ENCODE measurements at regions not wholly inside any gene's neighbourhood (a gene's known extent, or its start where the extent isn't known, plus 50 kb on each side); places are given as distances from the start of the nearest gene placed in this dataset.

DNA sequence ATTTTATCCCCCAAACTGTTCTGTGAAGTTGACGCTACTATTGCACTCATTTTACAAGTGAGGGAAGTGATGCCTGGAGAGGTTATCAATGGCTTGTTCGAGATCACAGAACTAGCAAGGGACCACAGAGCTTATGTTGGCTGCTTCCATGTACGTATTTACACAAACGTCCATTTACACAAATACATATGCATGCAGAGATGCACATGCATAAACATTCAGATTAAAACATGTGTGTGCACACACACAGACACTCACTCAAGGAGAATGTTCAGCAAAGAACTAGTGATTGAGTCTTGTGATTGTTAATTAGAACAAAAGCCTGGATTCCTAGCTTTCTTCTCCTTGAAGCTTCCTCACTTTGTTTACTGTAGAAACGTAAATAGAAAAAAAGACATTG is 321.5 kb upstream of the CHD6 start:
- DNase-seq: no peak

DNA sequence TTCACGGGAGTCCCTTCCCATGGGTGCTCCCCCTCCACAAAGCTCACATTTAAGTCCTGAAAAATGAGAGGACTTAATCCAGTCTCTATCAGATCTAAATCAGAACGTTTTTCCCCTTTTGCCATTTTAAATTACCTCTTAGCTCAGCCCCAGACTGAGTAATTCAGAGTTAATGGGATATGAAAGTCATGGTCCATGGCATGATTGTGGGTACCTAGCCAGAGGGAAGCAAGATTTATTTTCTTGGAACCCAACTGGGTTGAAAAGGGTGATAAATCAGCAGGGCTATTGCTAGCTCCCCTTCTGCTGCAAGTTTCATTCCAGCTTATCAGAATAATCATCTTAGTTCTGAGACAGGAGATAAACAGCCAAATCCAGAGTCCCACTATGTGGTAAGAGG is 320.2 kb upstream of the CHD6 start:
- no peak for DNase-seq

DNA sequence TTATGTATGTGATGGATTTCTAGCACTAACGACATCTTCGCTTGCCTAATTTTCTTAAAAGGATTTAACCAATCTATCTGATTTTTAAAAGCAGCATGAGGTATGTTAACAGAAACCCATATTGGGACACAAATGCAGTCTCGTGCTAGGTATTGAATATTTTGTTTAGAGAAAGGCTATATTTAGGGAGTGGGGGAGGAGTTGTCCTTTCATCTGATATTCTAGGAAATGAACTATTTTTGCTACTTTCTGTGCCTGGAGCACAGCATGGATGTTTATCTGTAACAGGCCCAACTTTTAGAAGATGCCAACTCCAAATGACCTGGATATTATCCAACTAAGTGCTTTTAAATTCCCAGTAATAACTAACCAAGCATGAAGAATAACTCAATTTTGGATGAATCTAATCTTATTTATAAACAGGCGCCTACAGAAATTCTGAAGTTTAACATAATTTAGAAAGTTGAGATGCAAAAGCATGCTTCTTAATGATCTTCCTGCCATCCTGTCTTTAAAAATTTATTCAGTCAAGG is 317.1 kb upstream of the CHD6 start:
- DNase-seq: no peak

DNA sequence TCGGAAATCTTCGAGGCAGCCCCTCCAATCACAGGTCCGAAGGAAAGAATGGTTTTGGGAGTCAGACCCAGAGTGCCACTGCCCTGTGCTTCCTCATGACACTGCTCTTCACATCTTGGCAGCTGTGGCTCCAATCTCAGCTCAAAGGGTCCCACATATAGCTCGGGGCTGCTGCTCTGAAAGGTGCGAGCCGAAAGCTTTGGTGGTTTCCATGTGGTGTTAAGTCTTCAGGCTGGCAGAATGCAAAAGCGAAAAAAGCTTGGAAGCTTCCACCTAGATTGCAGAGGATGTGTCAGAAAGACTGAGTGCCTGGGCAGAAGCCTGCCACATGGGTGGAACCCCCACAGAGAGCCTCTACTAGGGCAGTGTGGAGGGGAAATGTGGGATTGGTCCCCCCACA is 314.3 kb upstream of the CHD6 start:
- no peak for DNase-seq

DNA sequence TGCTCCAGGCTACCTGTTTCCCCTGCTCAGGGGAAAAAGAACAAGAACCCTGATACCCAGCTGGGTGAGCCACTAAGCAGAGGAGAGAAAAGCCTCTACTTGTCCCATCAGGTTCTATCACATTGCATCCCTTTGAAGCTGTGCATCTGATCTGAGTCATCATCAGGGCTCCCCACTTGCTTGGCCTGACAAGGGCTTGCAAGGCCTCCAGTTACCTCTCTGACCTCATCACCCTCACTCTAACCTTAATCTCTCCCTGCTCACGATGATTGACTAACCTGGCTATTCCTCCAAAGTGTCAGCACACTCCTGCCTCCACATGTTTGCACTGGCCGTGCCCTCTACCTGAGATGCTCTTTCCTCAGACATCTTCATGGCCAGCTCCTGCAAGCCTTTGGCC is 309.5 kb upstream of the CHD6 start:
- DNase-seq: no peak

DNA sequence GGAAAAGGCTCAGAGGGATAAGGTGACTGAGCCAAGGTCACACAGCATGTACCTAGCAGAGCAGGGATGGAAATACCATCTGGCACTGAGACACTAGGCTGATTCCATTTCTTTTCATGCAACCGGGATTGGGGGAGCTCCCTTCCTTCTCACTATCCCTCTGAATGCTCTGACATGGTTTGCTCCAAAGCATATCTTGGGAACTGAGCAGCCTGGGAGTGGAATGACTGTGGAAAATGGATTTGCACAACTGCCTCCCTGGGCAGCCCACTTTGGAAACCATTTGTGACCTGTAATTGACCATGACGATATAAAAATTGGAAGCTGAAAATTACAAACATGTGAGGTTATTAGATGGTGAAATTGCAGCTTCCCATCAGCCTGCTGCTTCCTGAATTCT is 309.0 kb upstream of the CHD6 start:
- no peak for DNase-seq

DNA sequence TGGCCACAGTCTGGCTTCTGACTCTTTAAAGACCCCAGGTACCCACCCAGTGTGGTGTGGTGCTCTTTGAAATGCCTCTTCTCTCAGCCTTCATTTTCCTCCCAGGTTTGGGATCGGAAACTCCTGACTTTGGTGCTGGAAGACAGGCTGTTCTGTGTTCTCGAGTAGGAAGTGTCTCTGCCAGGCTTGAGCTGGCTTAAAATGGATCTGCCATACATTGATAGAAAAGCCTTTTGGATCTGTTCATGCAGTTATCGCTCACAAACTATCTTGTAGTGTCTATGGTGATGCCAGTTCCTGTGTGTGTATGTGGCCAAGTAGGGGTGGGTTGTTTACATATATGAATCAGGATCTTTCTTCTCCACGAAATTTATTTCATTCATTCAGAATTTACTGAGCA is 307.3 kb upstream of the CHD6 start:
- no peak for DNase-seq

DNA sequence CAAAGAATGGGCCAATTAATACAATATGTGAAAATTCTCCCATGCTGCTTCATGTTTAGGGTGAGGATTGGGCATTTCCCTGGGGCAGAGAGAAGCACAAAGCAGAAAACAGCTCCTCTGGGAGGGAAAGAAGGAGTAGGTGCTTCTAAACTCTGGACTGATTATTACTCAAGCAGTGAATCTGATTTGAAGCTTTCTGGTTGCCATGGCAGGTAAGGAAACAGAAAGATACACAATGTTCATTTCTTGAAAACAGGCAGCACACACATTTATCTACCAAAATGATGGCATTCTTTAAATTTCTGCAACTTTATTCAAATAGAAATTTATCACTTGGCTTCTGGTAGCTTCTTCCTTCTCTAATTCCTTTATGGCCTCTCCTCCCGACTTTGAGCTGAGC is 305.4 kb upstream of the CHD6 start:
- DNase-seq: no peak

DNA sequence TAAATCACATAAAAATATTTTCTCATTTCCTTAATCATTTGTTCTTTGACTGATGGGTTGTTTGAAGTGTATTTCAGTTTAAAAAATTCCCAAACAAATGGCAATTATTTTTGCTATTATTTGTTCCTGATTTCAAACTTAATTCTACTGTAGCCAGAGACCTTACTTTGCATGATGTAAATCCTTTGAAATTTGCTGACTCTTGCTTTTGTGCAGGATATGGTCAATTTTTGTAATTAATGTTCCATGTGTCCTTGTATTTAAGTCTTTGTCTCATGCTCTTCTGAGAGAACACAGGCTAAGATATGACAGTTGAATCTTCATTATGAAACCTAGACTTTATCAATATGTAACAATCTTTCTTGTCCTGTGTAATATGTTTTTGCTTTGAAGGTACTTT is 295.0 kb upstream of the CHD6 start:
- no peak for DNase-seq

DNA sequence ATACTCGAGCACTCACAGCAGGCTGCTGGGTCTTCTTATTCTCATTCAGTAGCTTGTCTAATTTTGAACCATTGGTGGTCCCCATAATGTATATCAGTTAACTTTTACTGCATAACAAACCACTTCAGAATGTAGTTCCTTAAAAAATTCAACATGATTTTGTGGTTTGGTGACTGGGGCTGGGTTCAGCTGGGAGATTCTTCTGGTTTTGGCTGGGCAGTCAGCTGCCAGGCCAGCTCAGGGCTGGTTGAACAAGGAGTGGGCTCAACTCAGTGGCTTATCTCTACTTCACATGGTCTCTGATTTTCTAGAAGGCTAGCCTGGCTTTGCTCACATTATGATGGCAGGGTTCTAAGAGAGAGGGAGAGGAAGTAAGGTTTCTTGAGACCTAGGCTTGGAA is 292.4 kb upstream of the CHD6 start:
- DNase-seq: no peak

DNA sequence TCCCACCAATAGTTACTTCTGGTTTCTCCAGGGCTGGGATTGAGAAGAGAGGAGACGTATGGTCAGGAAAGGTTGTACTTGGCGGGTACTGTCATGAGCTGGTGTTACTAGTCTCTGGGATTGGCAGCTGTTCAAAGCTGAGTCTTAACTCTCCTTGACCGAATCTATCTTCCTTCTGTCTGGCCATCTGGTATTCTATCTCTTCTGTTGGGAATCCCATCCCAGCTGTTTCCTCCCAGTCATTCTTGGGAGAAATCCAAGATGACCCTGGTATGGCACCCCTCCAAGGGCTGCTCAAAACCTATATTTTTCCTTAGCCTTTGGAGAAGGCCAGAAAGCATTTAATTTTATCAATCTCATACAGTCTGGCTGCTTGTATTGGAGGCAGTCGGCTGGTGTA is 287.0 kb upstream of the CHD6 start:
- DNase-seq: peak; percentile 32

DNA sequence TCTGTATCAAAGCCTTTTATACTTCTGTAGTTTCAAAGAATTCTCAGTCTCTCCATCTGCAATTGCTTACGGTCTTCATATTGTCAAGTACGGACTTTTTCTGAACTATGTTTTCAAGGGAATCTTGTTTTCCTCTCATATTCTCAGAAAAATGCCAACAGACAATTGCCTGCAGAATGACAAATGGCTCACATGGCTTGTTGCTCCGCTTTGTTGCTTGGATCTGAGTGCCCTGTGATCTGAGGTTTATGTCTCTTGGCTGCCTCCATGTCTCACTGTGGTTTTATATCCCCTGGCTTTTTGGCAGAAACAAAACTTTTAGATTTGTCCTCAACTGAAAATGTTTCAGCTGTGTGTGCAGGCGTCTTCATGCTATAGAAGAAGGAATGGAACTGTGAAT is 285.4 kb upstream of the CHD6 start:
- DNase-seq: no peak

DNA sequence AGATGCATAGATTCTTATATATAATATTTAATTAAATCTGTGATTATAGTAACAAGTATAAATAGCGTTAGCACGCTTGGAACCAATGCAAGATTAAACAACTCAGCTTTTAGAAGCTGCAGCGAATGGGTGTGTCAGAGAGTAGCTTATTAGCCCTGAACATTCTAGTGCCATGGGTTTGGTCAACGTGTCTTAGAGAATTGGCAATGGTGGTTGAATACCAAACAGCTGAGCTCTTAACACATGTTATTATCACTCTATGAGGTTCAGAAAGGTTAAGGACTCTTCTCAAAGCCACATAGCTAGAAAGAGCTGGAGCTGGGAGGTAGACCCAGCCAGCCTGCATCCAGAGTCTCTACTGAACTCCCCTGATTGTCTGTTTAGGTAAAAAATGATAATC is 284.2 kb upstream of the CHD6 start:
- no peak for DNase-seq

DNA sequence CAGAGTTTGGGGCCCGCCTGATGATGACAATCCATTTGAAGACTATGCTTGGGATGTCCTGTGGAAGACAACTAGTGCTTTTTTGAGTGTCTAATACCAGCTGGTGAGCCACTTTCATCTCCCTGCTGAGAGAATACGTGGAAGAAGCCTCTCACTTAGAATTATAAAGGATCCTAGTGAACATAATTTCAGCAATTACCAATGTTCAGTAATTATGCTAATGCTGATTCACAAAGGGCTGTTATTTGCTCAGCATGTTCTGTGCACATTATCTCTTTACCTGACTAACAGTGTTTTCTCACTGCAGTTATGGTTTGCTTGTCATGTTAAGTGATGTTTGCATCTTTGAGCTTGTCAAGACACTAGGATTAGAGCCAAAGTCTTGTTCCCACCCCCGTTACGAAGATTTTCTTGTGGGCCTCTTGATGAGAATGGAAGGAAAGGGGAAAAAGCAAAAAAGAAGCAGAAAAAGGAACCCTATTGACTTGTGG is 282.1 kb upstream of the CHD6 start:
- DNase-seq: no peak

DNA sequence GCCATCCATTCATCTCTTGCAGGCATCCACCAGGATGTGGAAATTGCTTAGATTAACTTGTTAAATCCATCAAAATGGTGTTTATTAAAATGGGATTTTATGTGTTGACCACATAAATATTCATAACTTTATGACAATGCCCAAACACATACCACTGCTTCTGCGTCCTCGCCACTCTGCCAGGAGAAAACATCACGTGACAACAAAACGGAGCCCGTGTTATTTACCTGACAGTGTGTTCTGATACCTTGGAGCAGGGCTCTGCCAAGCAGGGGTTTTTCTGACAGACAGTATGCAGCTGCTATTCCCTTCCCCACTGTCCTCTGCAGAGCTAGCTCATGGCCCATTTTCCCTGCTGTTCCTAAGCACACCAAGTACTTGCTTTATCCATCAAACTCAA is 279.5 kb upstream of the CHD6 start:
- DNase-seq: no peak

DNA sequence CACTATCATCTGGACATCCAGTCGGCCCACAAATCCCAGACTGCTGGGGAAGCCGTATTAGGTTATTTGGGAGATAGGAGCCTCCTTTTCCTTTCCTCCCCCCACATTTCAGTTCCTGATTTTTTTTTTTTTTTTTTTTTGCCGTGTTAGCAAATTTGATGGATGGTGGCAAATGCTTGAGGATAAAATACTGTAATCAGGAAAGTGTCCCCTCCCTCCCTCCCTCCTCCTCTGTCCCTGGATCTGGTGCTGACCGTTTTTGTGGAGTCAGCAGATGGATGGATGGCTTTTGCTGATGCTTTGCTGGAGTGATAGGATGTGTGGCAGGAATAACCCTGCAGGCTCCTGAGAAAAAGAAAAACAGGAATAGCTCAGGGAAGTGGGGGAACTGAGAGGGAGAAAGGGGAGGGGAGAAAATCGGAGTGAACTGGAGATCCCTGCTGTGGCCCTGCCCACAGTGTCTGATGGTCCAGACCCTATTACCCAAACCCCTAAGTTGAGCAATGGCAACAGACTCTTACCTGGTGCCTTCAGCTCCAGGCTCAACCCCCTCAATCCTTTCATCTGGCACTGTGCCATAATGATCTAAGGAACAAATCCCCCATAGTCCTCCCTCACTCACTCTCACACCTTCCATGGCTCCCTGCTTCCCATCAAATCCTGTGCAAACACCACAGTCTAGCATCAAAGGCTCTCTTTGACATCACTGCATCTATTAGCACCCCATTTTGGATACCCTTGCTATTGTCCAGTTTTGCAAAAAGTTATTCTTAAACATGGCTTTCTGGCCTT is 277.3 kb upstream of the CHD6 start:
- DNase-seq: no peak

DNA sequence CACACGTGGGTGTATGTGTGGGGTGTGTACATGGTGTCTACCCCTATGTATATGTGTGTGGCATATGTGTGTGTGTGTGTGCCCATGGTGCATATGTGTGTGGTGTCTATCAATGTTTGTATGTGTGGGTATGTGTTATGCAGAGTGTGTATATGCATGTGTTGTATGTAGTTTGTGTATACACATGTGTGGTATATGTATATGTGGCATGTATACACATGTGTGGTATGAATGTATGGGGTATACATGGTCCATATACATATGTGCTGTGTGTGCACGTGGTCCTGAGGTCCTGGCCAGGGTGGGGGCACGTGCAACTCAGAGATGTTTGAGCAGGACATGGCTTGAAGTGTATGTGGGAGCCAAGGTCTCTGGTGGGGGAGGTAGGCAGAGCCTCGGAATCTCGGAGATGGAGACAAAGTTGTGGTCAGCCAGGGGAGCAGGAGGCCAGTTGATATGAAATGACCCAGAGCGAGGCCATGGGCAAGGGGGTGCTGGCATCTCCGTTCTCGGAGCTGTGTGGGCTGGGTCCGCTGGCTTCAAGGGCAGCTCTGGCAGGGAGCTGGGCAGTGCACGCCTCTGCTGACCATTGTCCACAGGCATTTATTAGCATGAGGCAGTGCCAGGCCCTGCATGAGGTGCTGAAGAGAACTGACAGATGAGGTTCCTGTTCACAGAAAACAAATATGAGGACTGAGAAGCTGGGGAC is 276.2 kb upstream of the CHD6 start:
- DNase-seq: no peak

DNA sequence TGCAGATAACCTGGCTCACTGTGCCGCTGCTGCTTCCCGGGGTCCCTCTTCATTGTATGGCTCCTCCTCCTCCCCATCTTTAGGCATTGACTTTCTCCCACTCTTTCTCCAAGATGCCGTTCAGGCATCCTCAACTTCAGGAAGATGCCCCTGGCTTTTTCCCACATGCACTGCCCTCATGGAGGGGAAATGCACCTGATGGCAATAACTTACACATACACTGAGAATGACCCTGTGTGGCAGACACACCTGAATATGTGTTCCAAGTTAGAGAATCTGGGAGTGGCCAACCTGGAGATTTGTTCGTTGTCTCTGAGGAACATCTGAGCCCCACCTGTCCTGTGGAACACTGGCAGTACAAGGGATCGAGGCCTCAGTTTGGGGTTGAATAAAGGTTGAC is 273.9 kb upstream of the CHD6 start:
- DNase-seq: no peak

DNA sequence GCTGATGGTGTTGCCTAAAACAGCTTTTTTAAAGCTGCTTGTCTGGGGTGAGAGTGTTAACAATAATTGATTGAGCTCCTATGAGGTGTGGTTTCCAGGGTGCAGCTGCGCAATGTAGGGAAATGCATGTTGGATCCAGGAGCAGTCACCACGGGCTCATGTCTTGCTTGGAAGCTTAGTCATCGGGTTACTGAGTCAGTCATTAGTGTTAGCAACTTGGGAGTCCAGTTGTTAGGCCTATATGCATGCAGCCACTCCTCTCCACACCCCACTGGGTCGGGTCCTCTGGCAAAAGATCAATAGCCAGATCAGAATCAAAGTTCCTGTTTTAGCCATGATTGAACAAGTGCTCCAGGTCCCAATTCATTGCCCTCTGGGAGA is 271.7 kb upstream of the CHD6 start:
- no peak for DNase-seq

DNA sequence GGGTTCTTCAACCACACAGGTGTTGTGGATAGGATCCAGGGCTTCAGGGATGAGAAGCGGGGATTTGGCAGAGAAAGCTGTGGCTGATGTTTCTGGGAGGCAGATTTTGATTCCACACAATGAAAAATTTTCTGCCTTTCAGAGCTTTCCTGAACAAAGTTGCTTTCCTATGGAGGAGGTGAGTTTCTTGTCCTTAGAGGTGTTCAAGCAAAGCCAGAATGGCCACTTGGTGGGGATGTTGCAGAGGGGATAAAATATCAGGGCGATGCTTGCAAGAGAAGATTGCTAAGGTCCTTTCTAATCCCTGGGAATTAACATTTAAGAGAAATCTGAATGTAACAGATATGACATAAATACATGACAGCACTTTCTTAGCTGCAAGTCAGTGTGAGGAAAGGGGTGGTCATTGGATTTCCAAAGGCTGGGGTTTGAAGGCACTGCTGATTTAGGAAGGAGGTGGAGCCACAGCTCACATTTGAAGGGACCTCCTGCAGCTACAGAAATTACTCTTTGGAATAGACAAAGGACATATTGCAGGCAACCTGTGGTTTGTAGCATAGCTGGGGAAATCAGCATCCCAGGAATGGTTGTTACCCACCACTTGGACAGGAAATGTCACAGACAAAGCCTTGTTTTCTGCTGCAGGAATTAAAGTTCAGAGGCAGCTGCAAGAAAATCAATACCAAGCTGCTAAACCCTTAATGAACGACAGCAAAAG is 271.1 kb upstream of the CHD6 start:
- DNase-seq: no peak

DNA sequence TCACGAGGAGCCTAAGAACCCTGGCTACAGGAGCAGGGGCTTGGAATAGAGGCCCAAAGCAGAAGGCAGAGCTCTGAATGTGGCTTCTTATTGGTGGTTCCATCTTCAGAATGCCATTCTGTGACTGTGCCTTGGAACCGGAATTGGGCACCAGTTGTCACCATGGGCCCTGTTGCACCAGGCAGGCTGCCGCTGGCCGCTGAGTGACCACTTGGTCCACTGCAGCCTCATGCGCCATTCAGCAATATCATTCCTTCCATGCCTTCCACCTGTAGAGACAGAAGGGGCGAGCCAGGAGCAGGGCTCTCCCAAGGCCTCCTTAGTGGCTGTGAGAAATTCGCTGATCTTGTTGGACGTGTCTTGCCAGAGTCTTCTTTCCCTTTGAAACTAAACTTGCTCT is 270.3 kb upstream of the CHD6 start:
- DNase-seq: no peak

DNA sequence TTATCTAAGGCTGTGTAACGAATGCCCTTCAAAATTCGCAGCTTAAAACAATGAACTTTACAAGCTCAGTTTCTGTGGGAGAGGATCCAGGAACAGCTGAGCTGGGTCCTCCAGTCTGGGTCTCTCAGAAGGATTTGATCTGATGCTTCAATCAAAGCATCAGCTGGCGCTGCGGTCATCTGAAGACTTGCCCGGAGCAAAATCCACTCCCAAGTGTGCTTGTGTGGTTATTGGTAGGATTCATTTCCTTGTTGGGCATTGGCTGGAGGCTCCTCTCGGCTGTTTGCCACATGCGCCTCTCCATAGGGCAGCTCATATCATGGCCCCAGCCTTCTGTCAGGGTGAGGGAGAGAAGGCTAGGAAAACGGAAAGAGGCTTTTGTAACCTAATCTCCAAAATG is 269.3 kb upstream of the CHD6 start:
- DNase-seq: no peak

DNA sequence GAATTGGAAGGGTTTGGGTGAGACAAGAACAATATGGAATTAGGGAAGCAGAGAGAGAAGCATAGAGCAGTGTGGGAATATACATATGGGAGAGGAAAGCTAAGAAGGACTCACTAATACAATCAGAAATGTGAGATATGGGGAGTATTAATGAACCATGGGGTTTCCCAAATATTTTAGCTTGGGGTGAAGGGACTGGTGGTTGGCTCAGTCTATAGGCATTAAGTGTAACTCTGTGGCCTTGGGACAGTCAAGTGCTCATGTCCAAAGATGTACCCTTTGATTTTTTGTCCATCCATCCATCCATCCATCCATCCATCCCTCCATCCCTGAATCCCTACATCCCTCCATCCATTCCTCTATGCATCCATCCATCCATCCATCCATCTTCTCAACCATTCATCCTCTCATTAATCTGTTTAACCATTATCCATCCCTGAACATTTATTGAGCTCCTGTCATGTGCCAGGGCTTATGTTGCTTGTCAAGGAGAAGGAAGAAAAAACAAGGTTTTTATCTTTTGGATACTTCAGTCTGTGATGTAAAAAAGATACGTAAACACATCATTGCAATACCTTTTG is 263.4 kb upstream of the CHD6 start:
- DNase-seq: no peak
